GM23338 (cell line): ENCODE measurements at regions not wholly inside any gene's neighbourhood (a gene's known extent, or its start where the extent isn't known, plus 50 kb on each side); places are given as distances from the start of the nearest gene placed in this dataset.

Source experiments
- ATAC-seq: fragments of 200-7000 bp; cut with Tn5 transposase; 3 replicates; pipeline ENCODE4 v1.9.1; 2020
- DNase-seq: peaks from one replicate; pipeline ENCODE4 v3.0.0-alpha.2; 2015; ENCODE audit warnings: low spot score
- H2AFZ ChIP-seq: fragments of 200-600 bp; sonication (generic); 2 replicates; pipeline ENCODE4 v1.8.0; 2016; ENCODE audit warnings: antibody characterized with exemption, mild to moderate bottlenecking, moderate library complexity
- H3F3A ChIP-seq: fragments of 200-600 bp; sonication (generic); replicated peaks from 2 replicates; pipeline ENCODE4 v1.8.0; 2017; ENCODE audit warnings: antibody characterized with exemption, mixed run types, low read depth
- H3K27ac ChIP-seq: fragments of 200-600 bp; sonication (generic); 2 replicates; pipeline ENCODE4 v1.6.1; 2016; ENCODE audit warnings: low read depth
- H3K27me3 ChIP-seq: fragments of 200-600 bp; sonication (generic); 2 replicates; pipeline ENCODE4 v1.8.0; 2016; ENCODE audit warnings: mild to moderate bottlenecking, mixed run types, moderate library complexity; ENCODE audit not compliant: insufficient read depth
- H3K36me3 ChIP-seq: fragments of 200-600 bp; sonication (generic); 2 replicates; pipeline ENCODE4 v1.8.0; 2016; ENCODE audit warnings: mild to moderate bottlenecking; ENCODE audit not compliant: insufficient read depth
- H3K4me1 ChIP-seq: fragments of 200-600 bp; sonication (generic); 2 replicates; pipeline ENCODE4 v1.8.0; 2016; ENCODE audit warnings: mild to moderate bottlenecking, moderate library complexity; ENCODE audit not compliant: insufficient read depth
- H3K4me2 ChIP-seq: fragments of 200-600 bp; sonication (generic); 2 replicates; pipeline ENCODE4 v1.7.1; 2017; ENCODE audit warnings: mixed run types
- H3K4me3 ChIP-seq: fragments of 200-600 bp; sonication (generic); 2 replicates; pipeline ENCODE4 v1.6.1; 2016; ENCODE audit warnings: mixed run types
- H3K79me2 ChIP-seq: fragments of 200-600 bp; sonication (generic); replicated peaks from 2 replicates; pipeline ENCODE4 v1.8.0; 2017; ENCODE audit warnings: mild to moderate bottlenecking; ENCODE audit not compliant: insufficient read depth
- H3K9me2 ChIP-seq: fragments of 200-600 bp; sonication (generic); 2 replicates; pipeline ENCODE4 v1.8.0; 2017; ENCODE audit not compliant: insufficient read depth
- H4K20me1 ChIP-seq: fragments of 200-600 bp; sonication (generic); replicated peaks from 2 replicates; pipeline ENCODE4 v1.8.0; 2017; ENCODE audit warnings: mild to moderate bottlenecking; ENCODE audit not compliant: insufficient read depth
- H3K27ac Mint-ChIP-seq: 2 replicates; pipeline ENCODE4 v1.8.0; 2020; ENCODE audit warnings: inconsistent platforms, mild to moderate bottlenecking, moderate library complexity, mixed read lengths
- H3K27me3 Mint-ChIP-seq: 3 replicates; pipeline ENCODE4 v1.8.0; 2022; ENCODE audit warnings: low read depth, mild to moderate bottlenecking, moderate library complexity, mixed read lengths, inconsistent platforms; ENCODE audit not compliant: insufficient read depth, poor library complexity
- H3K36me3 Mint-ChIP-seq: 3 replicates; pipeline ENCODE4 v1.8.0; 2021; ENCODE audit warnings: low read depth, mild to moderate bottlenecking, inconsistent platforms, moderate library complexity, mixed read lengths
- H3K4me1 Mint-ChIP-seq: 3 replicates; pipeline ENCODE4 v1.8.0; 2020; ENCODE audit warnings: mild to moderate bottlenecking, inconsistent platforms, mixed read lengths
- H3K4me3 Mint-ChIP-seq: 3 replicates; pipeline ENCODE4 v1.8.0; 2021; ENCODE audit warnings: moderate library complexity, mild to moderate bottlenecking, inconsistent platforms, mixed read lengths
- H3K9me3 Mint-ChIP-seq: 3 replicates; pipeline ENCODE4 v1.8.0; 2020; ENCODE audit warnings: moderate library complexity, mild to moderate bottlenecking, inconsistent platforms, mixed read lengths
- CREB1 ChIP-seq: fragments of 250-450 bp; sonication (Bioruptor Pico); IDR thresholded peaks from 2 replicates; pipeline ENCODE4 v1.5.0; 2020; ENCODE audit warnings: low read depth, mild to moderate bottlenecking, moderate library complexity
- EZH2 ChIP-seq: fragments of 200-600 bp; sonication (generic); IDR thresholded peaks from one replicate; pipeline ENCODE4 v1.8.0; 2017; ENCODE audit warnings: antibody characterized with exemption, mild to moderate bottlenecking, low read depth; ENCODE audit not compliant: unreplicated experiment
- EZH2phosphoT487 ChIP-seq: fragments of 200-600 bp; sonication (generic); IDR thresholded peaks from one replicate; pipeline ENCODE4 v1.8.1; 2018; ENCODE audit warnings: antibody characterized with exemption; ENCODE audit not compliant: unreplicated experiment
- JUNB ChIP-seq: IDR thresholded peaks from one replicate; pipeline ENCODE4 v1.6.1; 2016; ENCODE audit warnings: antibody characterized with exemption; ENCODE audit not compliant: unreplicated experiment
- NANOG ChIP-seq: IDR thresholded peaks from 2 replicates; pipeline ENCODE4 v1.6.1; 2016; ENCODE audit warnings: antibody characterized with exemption, borderline replicate concordance
- POLR2AphosphoS5 ChIP-seq: IDR thresholded peaks from 2 replicates; pipeline ENCODE4 v1.6.1; 2016; ENCODE audit warnings: antibody characterized with exemption, low read depth
- STAT1 ChIP-seq: IDR thresholded peaks from one replicate; pipeline ENCODE4 v1.6.1; 2016; ENCODE audit warnings: antibody characterized with exemption; ENCODE audit not compliant: unreplicated experiment
- ZNF114 ChIP-seq: fragments of 250-450 bp; sonication (Bioruptor Pico); IDR thresholded peaks from 2 replicates; pipeline ENCODE4 v1.5.0; 2020; ENCODE audit warnings: mild to moderate bottlenecking, moderate library complexity
- ZNF331 ChIP-seq: fragments of 250-450 bp; sonication (Bioruptor Pico); IDR thresholded peaks from 2 replicates; pipeline ENCODE4 v1.5.0; 2020; ENCODE audit warnings: low read depth, mild to moderate bottlenecking, moderate library complexity
- TF ChIP-seq, protein P1 (sequence below): IDR thresholded peaks from 2 replicates; pipeline ENCODE4 v1.6.1; 2016; ENCODE audit warnings: antibody characterized with exemption
- TF ChIP-seq, protein P2 (sequence below), 2 experiments: fragments of 200-600 bp in 1 of 2; sonication (generic) in 1 of 2; conservative IDR thresholded peaks; 2 replicates each; pipeline versions ENCODE4 v1.5.1 to v1.6.1; 2016 to 2017; ENCODE audit warnings: antibody characterized with exemption in 2 of 2, low read depth in 2 of 2, mild to moderate bottlenecking in 2 of 2, moderate library complexity in 1 of 2
- TF ChIP-seq, protein P3 (sequence below): fragments of 250-450 bp; sonication (Bioruptor Pico); IDR thresholded peaks from 2 replicates; pipeline ENCODE4 v1.5.0; 2020; ENCODE audit warnings: mild to moderate bottlenecking, moderate library complexity
- TF ChIP-seq, protein P4 (sequence below): IDR thresholded peaks from one replicate; pipeline ENCODE4 v1.6.1; 2018; ENCODE audit warnings: antibody characterized with exemption; ENCODE audit not compliant: unreplicated experiment

DNA sequence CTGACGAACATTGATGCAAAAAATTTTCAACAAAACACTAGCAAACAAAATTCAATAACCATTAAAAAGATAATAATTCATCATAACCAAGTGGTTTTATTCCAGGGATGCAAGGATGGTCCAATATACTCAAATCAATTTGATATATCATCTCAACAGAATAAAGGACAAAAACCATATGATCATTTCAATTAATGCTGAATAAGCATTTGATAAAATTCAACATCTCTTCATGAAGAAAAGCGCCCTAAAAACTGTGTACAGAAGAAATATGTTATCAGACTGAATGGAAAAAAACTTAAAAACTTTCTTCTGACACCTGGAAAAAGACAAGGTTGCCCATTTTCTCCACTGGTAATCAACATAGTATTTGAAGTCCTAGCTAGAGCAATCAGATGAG is 720.3 kb upstream of the RGMB start:
- no peak overlapping the region for H3K4me3 ChIP-seq
- no peaks in the 10 kb centered on the region for H3K4me1 ChIP-seq
- Mint-ChIP-seq H3K4me3 (no peak overlapping the region), H3K27me3 (no peaks in the 10 kb centered on the region), H3K27ac (no peak overlapping the region), H3K36me3 (no peaks in the 10 kb centered on the region; the same call in 2 of the 3 replicates), H3K4me1 (no peaks in the 10 kb centered on the region), H3K9me3 (peaks cover 6% of the 10 kb centered on the region; the same call in 2 of the 3 replicates)
- H2AFZ ChIP-seq: no peak overlapping the region
- H3K27me3 ChIP-seq: no peaks in the 10 kb centered on the region
- H3K27ac ChIP-seq: no peak overlapping the region
- no peaks in the 10 kb centered on the region for H3F3A ChIP-seq
- TF ChIP-seq ZNF114: no peak
- TF ChIP-seq EZH2phosphoT487: no peak
- TF ChIP-seq, protein P1, sequence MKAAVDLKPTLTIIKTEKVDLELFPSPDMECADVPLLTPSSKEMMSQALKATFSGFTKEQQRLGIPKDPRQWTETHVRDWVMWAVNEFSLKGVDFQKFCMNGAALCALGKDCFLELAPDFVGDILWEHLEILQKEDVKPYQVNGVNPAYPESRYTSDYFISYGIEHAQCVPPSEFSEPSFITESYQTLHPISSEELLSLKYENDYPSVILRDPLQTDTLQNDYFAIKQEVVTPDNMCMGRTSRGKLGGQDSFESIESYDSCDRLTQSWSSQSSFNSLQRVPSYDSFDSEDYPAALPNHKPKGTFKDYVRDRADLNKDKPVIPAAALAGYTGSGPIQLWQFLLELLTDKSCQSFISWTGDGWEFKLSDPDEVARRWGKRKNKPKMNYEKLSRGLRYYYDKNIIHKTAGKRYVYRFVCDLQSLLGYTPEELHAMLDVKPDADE: no peak
- no peak for TF ChIP-seq STAT1
- TF ChIP-seq EZH2: no peak
- TF ChIP-seq JUNB: no peak
- TF ChIP-seq, protein P2, sequence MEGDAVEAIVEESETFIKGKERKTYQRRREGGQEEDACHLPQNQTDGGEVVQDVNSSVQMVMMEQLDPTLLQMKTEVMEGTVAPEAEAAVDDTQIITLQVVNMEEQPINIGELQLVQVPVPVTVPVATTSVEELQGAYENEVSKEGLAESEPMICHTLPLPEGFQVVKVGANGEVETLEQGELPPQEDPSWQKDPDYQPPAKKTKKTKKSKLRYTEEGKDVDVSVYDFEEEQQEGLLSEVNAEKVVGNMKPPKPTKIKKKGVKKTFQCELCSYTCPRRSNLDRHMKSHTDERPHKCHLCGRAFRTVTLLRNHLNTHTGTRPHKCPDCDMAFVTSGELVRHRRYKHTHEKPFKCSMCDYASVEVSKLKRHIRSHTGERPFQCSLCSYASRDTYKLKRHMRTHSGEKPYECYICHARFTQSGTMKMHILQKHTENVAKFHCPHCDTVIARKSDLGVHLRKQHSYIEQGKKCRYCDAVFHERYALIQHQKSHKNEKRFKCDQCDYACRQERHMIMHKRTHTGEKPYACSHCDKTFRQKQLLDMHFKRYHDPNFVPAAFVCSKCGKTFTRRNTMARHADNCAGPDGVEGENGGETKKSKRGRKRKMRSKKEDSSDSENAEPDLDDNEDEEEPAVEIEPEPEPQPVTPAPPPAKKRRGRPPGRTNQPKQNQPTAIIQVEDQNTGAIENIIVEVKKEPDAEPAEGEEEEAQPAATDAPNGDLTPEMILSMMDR (conservative IDR thresholded peaks at IDR 0.05; ENCODE audit: low read depth in 2 of 2): no peak
- TF ChIP-seq NANOG: no peak
- TF ChIP-seq ZNF331 (CRISPR knock-in tag): no peak
- TF ChIP-seq, protein P3, sequence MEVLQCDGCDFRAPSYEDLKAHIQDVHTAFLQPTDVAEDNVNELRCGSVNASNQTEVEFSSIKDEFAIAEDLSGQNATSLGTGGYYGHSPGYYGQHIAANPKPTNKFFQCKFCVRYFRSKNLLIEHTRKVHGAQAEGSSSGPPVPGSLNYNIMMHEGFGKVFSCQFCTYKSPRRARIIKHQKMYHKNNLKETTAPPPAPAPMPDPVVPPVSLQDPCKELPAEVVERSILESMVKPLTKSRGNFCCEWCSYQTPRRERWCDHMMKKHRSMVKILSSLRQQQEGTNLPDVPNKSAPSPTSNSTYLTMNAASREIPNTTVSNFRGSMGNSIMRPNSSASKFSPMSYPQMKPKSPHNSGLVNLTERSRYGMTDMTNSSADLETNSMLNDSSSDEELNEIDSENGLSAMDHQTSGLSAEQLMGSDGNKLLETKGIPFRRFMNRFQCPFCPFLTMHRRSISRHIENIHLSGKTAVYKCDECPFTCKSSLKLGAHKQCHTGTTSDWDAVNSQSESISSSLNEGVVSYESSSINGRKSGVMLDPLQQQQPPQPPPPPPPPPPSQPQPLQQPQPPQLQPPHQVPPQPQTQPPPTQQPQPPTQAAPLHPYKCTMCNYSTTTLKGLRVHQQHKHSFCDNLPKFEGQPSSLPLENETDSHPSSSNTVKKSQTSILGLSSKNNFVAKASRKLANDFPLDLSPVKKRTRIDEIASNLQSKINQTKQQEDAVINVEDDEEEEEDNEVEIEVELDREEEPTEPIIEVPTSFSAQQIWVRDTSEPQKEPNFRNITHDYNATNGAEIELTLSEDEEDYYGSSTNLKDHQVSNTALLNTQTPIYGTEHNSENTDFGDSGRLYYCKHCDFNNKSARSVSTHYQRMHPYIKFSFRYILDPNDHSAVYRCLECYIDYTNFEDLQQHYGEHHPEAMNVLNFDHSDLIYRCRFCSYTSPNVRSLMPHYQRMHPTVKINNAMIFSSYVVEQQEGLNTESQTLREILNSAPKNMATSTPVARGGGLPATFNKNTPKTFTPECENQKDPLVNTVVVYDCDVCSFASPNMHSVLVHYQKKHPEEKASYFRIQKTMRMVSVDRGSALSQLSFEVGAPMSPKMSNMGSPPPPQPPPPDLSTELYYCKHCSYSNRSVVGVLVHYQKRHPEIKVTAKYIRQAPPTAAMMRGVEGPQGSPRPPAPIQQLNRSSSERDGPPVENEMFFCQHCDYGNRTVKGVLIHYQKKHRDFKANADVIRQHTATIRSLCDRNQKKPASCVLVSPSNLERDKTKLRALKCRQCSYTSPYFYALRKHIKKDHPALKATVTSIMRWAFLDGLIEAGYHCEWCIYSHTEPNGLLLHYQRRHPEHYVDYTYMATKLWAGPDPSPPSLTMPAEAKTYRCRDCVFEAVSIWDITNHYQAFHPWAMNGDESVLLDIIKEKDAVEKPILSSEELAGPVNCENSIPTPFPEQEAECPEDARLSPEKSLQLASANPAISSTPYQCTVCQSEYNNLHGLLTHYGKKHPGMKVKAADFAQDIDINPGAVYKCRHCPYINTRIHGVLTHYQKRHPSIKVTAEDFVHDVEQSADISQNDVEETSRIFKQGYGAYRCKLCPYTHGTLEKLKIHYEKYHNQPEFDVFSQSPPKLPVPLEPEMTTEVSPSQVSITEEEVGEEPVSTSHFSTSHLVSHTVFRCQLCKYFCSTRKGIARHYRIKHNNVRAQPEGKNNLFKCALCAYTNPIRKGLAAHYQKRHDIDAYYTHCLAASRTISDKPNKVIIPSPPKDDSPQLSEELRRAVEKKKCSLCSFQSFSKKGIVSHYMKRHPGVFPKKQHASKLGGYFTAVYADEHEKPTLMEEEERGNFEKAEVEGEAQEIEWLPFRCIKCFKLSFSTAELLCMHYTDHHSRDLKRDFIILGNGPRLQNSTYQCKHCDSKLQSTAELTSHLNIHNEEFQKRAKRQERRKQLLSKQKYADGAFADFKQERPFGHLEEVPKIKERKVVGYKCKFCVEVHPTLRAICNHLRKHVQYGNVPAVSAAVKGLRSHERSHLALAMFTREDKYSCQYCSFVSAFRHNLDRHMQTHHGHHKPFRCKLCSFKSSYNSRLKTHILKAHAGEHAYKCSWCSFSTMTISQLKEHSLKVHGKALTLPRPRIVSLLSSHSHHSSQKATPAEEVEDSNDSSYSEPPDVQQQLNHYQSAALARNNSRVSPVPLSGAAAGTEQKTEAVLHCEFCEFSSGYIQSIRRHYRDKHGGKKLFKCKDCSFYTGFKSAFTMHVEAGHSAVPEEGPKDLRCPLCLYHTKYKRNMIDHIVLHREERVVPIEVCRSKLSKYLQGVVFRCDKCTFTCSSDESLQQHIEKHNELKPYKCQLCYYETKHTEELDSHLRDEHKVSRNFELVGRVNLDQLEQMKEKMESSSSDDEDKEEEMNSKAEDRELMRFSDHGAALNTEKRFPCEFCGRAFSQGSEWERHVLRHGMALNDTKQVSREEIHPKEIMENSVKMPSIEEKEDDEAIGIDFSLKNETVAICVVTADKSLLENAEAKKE (CRISPR knock-in tag): no peak
- no peak for TF ChIP-seq POLR2AphosphoS5
- TF ChIP-seq, protein P4, sequence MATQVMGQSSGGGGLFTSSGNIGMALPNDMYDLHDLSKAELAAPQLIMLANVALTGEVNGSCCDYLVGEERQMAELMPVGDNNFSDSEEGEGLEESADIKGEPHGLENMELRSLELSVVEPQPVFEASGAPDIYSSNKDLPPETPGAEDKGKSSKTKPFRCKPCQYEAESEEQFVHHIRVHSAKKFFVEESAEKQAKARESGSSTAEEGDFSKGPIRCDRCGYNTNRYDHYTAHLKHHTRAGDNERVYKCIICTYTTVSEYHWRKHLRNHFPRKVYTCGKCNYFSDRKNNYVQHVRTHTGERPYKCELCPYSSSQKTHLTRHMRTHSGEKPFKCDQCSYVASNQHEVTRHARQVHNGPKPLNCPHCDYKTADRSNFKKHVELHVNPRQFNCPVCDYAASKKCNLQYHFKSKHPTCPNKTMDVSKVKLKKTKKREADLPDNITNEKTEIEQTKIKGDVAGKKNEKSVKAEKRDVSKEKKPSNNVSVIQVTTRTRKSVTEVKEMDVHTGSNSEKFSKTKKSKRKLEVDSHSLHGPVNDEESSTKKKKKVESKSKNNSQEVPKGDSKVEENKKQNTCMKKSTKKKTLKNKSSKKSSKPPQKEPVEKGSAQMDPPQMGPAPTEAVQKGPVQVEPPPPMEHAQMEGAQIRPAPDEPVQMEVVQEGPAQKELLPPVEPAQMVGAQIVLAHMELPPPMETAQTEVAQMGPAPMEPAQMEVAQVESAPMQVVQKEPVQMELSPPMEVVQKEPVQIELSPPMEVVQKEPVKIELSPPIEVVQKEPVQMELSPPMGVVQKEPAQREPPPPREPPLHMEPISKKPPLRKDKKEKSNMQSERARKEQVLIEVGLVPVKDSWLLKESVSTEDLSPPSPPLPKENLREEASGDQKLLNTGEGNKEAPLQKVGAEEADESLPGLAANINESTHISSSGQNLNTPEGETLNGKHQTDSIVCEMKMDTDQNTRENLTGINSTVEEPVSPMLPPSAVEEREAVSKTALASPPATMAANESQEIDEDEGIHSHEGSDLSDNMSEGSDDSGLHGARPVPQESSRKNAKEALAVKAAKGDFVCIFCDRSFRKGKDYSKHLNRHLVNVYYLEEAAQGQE: no peak
- TF ChIP-seq CREB1: no peak
- no peaks in the 10 kb centered on the region for H3K36me3 ChIP-seq
- H3K4me2 ChIP-seq: no peak overlapping the region
- ATAC-seq (no peak), DNase-seq (no peak)
- peaks cover 5% of the 10 kb centered on the region; the same call in 1 of the 2 replicates for H3K9me2 ChIP-seq
- no peaks in the 10 kb centered on the region; the same call in 1 of the 2 replicates for H4K20me1 ChIP-seq
- H3K79me2 ChIP-seq: no peaks in the 10 kb centered on the region
